HuH-7 (cell line): ENCODE measurements at regions not wholly inside any gene's neighbourhood (a gene's known extent, or its start where the extent isn't known, plus 50 kb on each side); places are given as distances from the start of the nearest gene placed in this dataset.

Source experiments
- DNase-seq: peaks from one replicate; pipeline ENCODE4 v3.0.0; 2011; ENCODE audit warnings: low spot score

GRCh38 chr15:29952225-29952624 lies 130.0 kb upstream of the TJP1 start:
- DNase-seq = no peak

GRCh38 chr15:29945943-29946596 lies 123.8 kb upstream of the TJP1 start:
- DNase-seq = no peak

GRCh38 chr15:29944925-29945324 lies 122.7 kb upstream of the TJP1 start:
- DNase-seq = no peak

- no peak for DNase-seq
These were observed 120.3 kb upstream of the TJP1 start for GRCh38 chr15:29942548-29942947.

GRCh38 chr15:29942143-29942542 lies 119.9 kb upstream of the TJP1 start:
- no peak for DNase-seq

- DNase-seq = no peak
These were observed 117.1 kb upstream of the TJP1 start for GRCh38 chr15:29939404-29939803.

- DNase-seq = no peak
These were observed 116.4 kb upstream of the TJP1 start for GRCh38 chr15:29938361-29939335.

GRCh38 chr15:29937956-29938355 lies 115.7 kb upstream of the TJP1 start:
- DNase-seq = no peak

- no peak for DNase-seq
These were observed 114.2 kb upstream of the TJP1 start for GRCh38 chr15:29936353-29937049.

- no peak for DNase-seq
These were observed 113.2 kb upstream of the TJP1 start for GRCh38 chr15:29935296-29936004.

GRCh38 chr15:29934251-29934650 lies 112.0 kb upstream of the TJP1 start:
- DNase-seq = no peak

GRCh38 chr15:29933042-29933803 lies 111.0 kb upstream of the TJP1 start:
- DNase-seq = no peak

- DNase-seq = no peak
These were observed 103.8 kb upstream of the TJP1 start for GRCh38 chr15:29926083-29926388.

GRCh38 chr15:29925227-29926082 lies 103.2 kb upstream of the TJP1 start:
- peak; percentile 62 for DNase-seq

- peak; percentile 43 for DNase-seq
These were observed 102.5 kb upstream of the TJP1 start for GRCh38 chr15:29924750-29925149.

- no peak for DNase-seq
These were observed 99.9 kb upstream of the TJP1 start for GRCh38 chr15:29922191-29922590.

- DNase-seq = no peak
These were observed 98.9 kb upstream of the TJP1 start for GRCh38 chr15:29921130-29921601.

GRCh38 chr15:29920515-29920914 lies 98.2 kb upstream of the TJP1 start:
- DNase-seq = no peak

GRCh38 chr15:29919380-29919881 lies 97.2 kb upstream of the TJP1 start:
- DNase-seq = no peak
